Neural progenitor cell (in vitro differentiated cells): ENCODE measurements at regions not wholly inside any gene's neighbourhood (a gene's known extent, or its start where the extent isn't known, plus 50 kb on each side); places are given as distances from the start of the nearest gene placed in this dataset.

Source experiments
- EZH2 ChIP-seq: fragments of 200-600 bp; sonication (generic); IDR thresholded peaks from 2 replicates; pipeline ENCODE4 v1.6.1; 2017; ENCODE audit warnings: antibody characterized with exemption, mild to moderate bottlenecking, moderate library complexity
- TF ChIP-seq, protein P1 (sequence below): fragments of 200-600 bp; sonication (generic); IDR thresholded peaks from 2 replicates; pipeline ENCODE4 v1.5.1; 2017; ENCODE audit warnings: antibody characterized with exemption, mild to moderate bottlenecking

DNA sequence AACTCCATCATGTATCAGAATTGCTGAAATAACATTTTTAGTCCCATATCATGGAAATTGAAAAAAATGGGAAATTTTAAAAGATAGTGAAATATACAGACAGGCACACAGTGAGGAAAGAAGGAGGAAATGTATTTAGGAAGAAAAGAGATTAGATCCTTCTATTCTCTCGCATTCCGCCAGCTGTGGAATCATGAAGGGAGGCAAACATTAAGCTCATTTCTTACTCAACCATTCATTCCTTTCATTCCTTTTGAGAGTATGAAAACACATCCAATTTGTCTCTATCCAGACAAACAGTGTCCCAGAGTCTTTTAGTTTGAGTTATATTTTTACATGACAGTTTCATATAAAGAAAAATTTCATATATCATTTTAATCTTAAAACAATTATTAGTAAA is 52.5 kb upstream of the KCNMB2 start:
- TF ChIP-seq EZH2: no peak
- TF ChIP-seq, protein P1, sequence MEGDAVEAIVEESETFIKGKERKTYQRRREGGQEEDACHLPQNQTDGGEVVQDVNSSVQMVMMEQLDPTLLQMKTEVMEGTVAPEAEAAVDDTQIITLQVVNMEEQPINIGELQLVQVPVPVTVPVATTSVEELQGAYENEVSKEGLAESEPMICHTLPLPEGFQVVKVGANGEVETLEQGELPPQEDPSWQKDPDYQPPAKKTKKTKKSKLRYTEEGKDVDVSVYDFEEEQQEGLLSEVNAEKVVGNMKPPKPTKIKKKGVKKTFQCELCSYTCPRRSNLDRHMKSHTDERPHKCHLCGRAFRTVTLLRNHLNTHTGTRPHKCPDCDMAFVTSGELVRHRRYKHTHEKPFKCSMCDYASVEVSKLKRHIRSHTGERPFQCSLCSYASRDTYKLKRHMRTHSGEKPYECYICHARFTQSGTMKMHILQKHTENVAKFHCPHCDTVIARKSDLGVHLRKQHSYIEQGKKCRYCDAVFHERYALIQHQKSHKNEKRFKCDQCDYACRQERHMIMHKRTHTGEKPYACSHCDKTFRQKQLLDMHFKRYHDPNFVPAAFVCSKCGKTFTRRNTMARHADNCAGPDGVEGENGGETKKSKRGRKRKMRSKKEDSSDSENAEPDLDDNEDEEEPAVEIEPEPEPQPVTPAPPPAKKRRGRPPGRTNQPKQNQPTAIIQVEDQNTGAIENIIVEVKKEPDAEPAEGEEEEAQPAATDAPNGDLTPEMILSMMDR: no peak
